Natural killer cell treated with Interleukin-12 subunit alpha and Interleukin-12 subunit beta and Interleukin-15 and Interleukin-18, amount 100 ng/mL, for 72 hours (primary cell): ENCODE measurements at regions not wholly inside any gene's neighbourhood (a gene's known extent, or its start where the extent isn't known, plus 50 kb on each side); places are given as distances from the start of the nearest gene placed in this dataset.
A peak's percentile ranks its signal among the peaks of the same experiment; 100 is the strongest.
"Not testable (repeated sequence)": the region's sequence is repeated elsewhere in the genome, so short reads cannot be mapped to it uniquely, and the experiment has no call there.

Experiments used
- ATAC-seq, 2 donors: fragments of 150-1000 bp; cut with Tn5 transposase in 1 of 2; sonication (Bioruptor Pico), chemical (Tn5 transposase) in 1 of 2; 2 replicates each; pipeline ENCODE4 v1.10.0; 2021
- DNase-seq: peaks from one replicate; pipeline ENCODE4 v3.0.0; 2022; ENCODE audit warnings: low spot score
- H3K27ac Mint-ChIP-seq, 2 donors: 1 replicate in 1 of 2; 2 replicates in 1 of 2; pipeline ENCODE4 v1.8.0; 2022; ENCODE audit warnings: mixed read lengths in 2 of 2, mild to moderate bottlenecking in 1 of 2, moderate library complexity in 1 of 2
- H3K27me3 Mint-ChIP-seq, 2 donors: 1 replicate in 1 of 2; 2 replicates in 1 of 2; pipeline ENCODE4 v1.8.0; 2022; ENCODE audit warnings: mixed read lengths in 2 of 2
- H3K36me3 Mint-ChIP-seq: one replicate; pipeline ENCODE4 v1.8.0; 2022; ENCODE audit warnings: mixed read lengths
- H3K4me1 Mint-ChIP-seq, 2 donors: 1 replicate in 1 of 2; 2 replicates in 1 of 2; pipeline ENCODE4 v1.8.0; 2022; ENCODE audit warnings: low read depth in 2 of 2, mixed read lengths in 2 of 2, mild to moderate bottlenecking in 1 of 2
- H3K4me3 Mint-ChIP-seq: one replicate; pipeline ENCODE4 v1.8.0; 2022; ENCODE audit warnings: mixed read lengths
- H3K9me3 Mint-ChIP-seq: 2 replicates; pipeline ENCODE4 v1.8.0; 2022; ENCODE audit warnings: mixed read lengths

GRCh38 chr5:92313385-92313784, 930.3 kb upstream of the ARRDC3 start:
- no peak for ATAC-seq
- no peak for DNase-seq
- Mint-ChIP-seq H3K27ac (no peak overlapping the region), H3K27me3 (no peaks in the 10 kb centered on the region), H3K9me3 (peaks cover 8% of the 10 kb centered on the region), H3K36me3 (no peaks in the 10 kb centered on the region), H3K4me3 (no peak overlapping the region), H3K4me1 (no peaks in the 10 kb centered on the region)

- Mint-ChIP-seq H3K4me1 (no peaks in the 10 kb centered on the region), H3K36me3 (no peaks in the 10 kb centered on the region), H3K9me3 (peaks cover 9% of the 10 kb centered on the region), H3K4me3 (no peak overlapping the region), H3K27ac (no peak overlapping the region), H3K27me3 (no peaks in the 10 kb centered on the region)
- DNase-seq (no peak), ATAC-seq (no peak)
Measured at GRCh38 chr5:92309336-92309991, 926.3 kb upstream of the ARRDC3 start.

- H3K27ac Mint-ChIP-seq = no peak overlapping the region
- peaks cover 7% of the 10 kb centered on the region for H3K9me3 Mint-ChIP-seq
- H3K27me3 Mint-ChIP-seq = no peaks in the 10 kb centered on the region
- ATAC-seq = no peak
- H3K36me3 Mint-ChIP-seq = no peaks in the 10 kb centered on the region
- DNase-seq = no peak
- H3K4me3 Mint-ChIP-seq = no peak overlapping the region
- no peaks in the 10 kb centered on the region for H3K4me1 Mint-ChIP-seq
Measured at GRCh38 chr5:92308679-92309078, 925.6 kb upstream of the ARRDC3 start.

- H3K9me3 Mint-ChIP-seq = not testable (repeated sequence)
Measured at GRCh38 chr5:92302356-92302755, 919.2 kb upstream of the ARRDC3 start.

GRCh38 chr5:92283521-92283920, 900.4 kb upstream of the ARRDC3 start:
- DNase-seq (no peak), ATAC-seq (no peak)
- no peak overlapping the region for H3K27ac Mint-ChIP-seq
- H3K4me1 Mint-ChIP-seq = no peaks in the 10 kb centered on the region
- peaks cover 21% of the 10 kb centered on the region for H3K9me3 Mint-ChIP-seq
- H3K4me3 Mint-ChIP-seq = no peak overlapping the region
- no peaks in the 10 kb centered on the region for H3K36me3 Mint-ChIP-seq
- no peaks in the 10 kb centered on the region for H3K27me3 Mint-ChIP-seq

More at GRCh38 chr5:92302356-92302755, 919.2 kb upstream of the ARRDC3 start:
- not testable (repeated sequence) for DNase-seq, H3K36me3 Mint-ChIP-seq, ATAC-seq, H3K4me3 Mint-ChIP-seq, H3K27ac Mint-ChIP-seq, H3K4me1 Mint-ChIP-seq, H3K27me3 Mint-ChIP-seq

GRCh38 chr5:92271750-92272149, 888.6 kb upstream of the ARRDC3 start:
- not testable (repeated sequence) for H3K4me1 Mint-ChIP-seq, H3K27ac Mint-ChIP-seq, DNase-seq, H3K36me3 Mint-ChIP-seq, ATAC-seq, H3K4me3 Mint-ChIP-seq, H3K27me3 Mint-ChIP-seq
- H3K9me3 Mint-ChIP-seq = peaks cover 23% of the 10 kb centered on the region

- H3K27ac Mint-ChIP-seq = no peak overlapping the region
- DNase-seq (no peak), ATAC-seq (no peak)
- H3K27me3 Mint-ChIP-seq = no peaks in the 10 kb centered on the region
- H3K9me3 Mint-ChIP-seq = peaks cover 20% of the 10 kb centered on the region
- H3K4me3 Mint-ChIP-seq = no peak overlapping the region
- peaks cover 4% of the 10 kb centered on the region for H3K36me3 Mint-ChIP-seq
- no peaks in the 10 kb centered on the region for H3K4me1 Mint-ChIP-seq
Measured at GRCh38 chr5:92268343-92268742, 885.2 kb upstream of the ARRDC3 start.

- DNase-seq = no peak
- H3K36me3 Mint-ChIP-seq = peaks cover 4% of the 10 kb centered on the region
- no peak overlapping the region for H3K4me3 Mint-ChIP-seq
- peak in 1 of 2 donors; percentile 27 for ATAC-seq
- no peak overlapping the region for H3K27ac Mint-ChIP-seq
- H3K27me3 Mint-ChIP-seq = no peaks in the 10 kb centered on the region
- no peaks in the 10 kb centered on the region for H3K4me1 Mint-ChIP-seq
- H3K9me3 Mint-ChIP-seq = peaks cover 20% of the 10 kb centered on the region
Measured at GRCh38 chr5:92267830-92268229, 884.7 kb upstream of the ARRDC3 start.

- H3K27ac Mint-ChIP-seq = no peak overlapping the region
- H3K36me3 Mint-ChIP-seq = peaks cover 4% of the 10 kb centered on the region
- H3K4me3 Mint-ChIP-seq = no peak overlapping the region
Measured at GRCh38 chr5:92265804-92266203, 882.7 kb upstream of the ARRDC3 start.

GRCh38 chr5:92255605-92256004, 872.5 kb upstream of the ARRDC3 start:
- H3K36me3 Mint-ChIP-seq, H3K27me3 Mint-ChIP-seq, H3K27ac Mint-ChIP-seq, H3K4me3 Mint-ChIP-seq, H3K4me1 Mint-ChIP-seq, ATAC-seq, DNase-seq: not testable (repeated sequence)
- H3K9me3 Mint-ChIP-seq = peaks cover 25% of the 10 kb centered on the region

More at GRCh38 chr5:92265804-92266203, 882.7 kb upstream of the ARRDC3 start:
- no peak for DNase-seq
- Mint-ChIP-seq H3K27me3 (no peaks in the 10 kb centered on the region), H3K9me3 (peaks cover 15% of the 10 kb centered on the region), H3K4me1 (no peaks in the 10 kb centered on the region)
- no peak for ATAC-seq

GRCh38 chr5:92248518-92248917, 865.4 kb upstream of the ARRDC3 start:
- Mint-ChIP-seq H3K36me3 (no peaks in the 10 kb centered on the region), H3K27ac (no peak overlapping the region), H3K9me3 (peaks cover 13% of the 10 kb centered on the region), H3K27me3 (no peaks in the 10 kb centered on the region), H3K4me1 (no peaks in the 10 kb centered on the region), H3K4me3 (no peak overlapping the region)
- ATAC-seq = no peak
- no peak for DNase-seq

- DNase-seq (no peak), ATAC-seq (no peak)
- H3K27me3 Mint-ChIP-seq = no peaks in the 10 kb centered on the region
- H3K4me3 Mint-ChIP-seq = no peak overlapping the region
- peaks cover 8% of the 10 kb centered on the region for H3K9me3 Mint-ChIP-seq
- no peaks in the 10 kb centered on the region for H3K36me3 Mint-ChIP-seq
- no peak overlapping the region for H3K27ac Mint-ChIP-seq
- H3K4me1 Mint-ChIP-seq = no peaks in the 10 kb centered on the region
Measured at GRCh38 chr5:92242170-92242569, 859.1 kb upstream of the ARRDC3 start.

GRCh38 chr5:92237896-92238295, 854.8 kb upstream of the ARRDC3 start:
- Mint-ChIP-seq H3K9me3 (peaks cover 15% of the 10 kb centered on the region), H3K27ac (no peak overlapping the region), H3K27me3 (no peaks in the 10 kb centered on the region), H3K4me1 (no peaks in the 10 kb centered on the region), H3K36me3 (no peaks in the 10 kb centered on the region), H3K4me3 (no peak overlapping the region)
- no peak for DNase-seq
- ATAC-seq = no peak

- DNase-seq = no peak
- no peak for ATAC-seq
Measured at GRCh38 chr5:92222449-92222848, 839.3 kb upstream of the ARRDC3 start.

GRCh38 chr5:92216852-92217251, 833.7 kb upstream of the ARRDC3 start:
- H3K9me3 Mint-ChIP-seq = peaks cover 21% of the 10 kb centered on the region

More at GRCh38 chr5:92222449-92222848, 839.3 kb upstream of the ARRDC3 start:
- H3K4me1 Mint-ChIP-seq = no peaks in the 10 kb centered on the region
- no peak overlapping the region for H3K27ac Mint-ChIP-seq
- H3K4me3 Mint-ChIP-seq = no peak overlapping the region
- no peaks in the 10 kb centered on the region for H3K27me3 Mint-ChIP-seq
- peaks cover 15% of the 10 kb centered on the region for H3K9me3 Mint-ChIP-seq
- H3K36me3 Mint-ChIP-seq = no peaks in the 10 kb centered on the region

More at GRCh38 chr5:92216852-92217251, 833.7 kb upstream of the ARRDC3 start:
- H3K27ac Mint-ChIP-seq, H3K27me3 Mint-ChIP-seq, ATAC-seq, H3K4me3 Mint-ChIP-seq, H3K36me3 Mint-ChIP-seq, DNase-seq, H3K4me1 Mint-ChIP-seq: not testable (repeated sequence)
